H1 (cell line): ENCODE measurements at regions not wholly inside any gene's neighbourhood (a gene's known extent, or its start where the extent isn't known, plus 50 kb on each side); places are given as distances from the start of the nearest gene placed in this dataset.
"Not testable (repeated sequence)": the region's sequence is repeated elsewhere in the genome, so short reads cannot be mapped to it uniquely, and the experiment has no call there.

ENCODE experiments used
- BRCA1 ChIP-seq: IDR thresholded peaks from 2 replicates; pipeline ENCODE4 v1.6.1; 2012; ENCODE audit warnings: low read depth, low read length, improper control_type of control experiment
- CTCF ChIP-seq, 3 experiments: IDR thresholded peaks; 1 replicate in 2 of 3; 2 replicates in 1 of 3; pipeline versions ENCODE4 v1.5.1 to v1.6.1; 2011; ENCODE audit warnings: low read length in 3 of 3, mild to moderate bottlenecking in 3 of 3, inconsistent platforms in 2 of 3, low read depth in 1 of 3, moderate library complexity in 1 of 3; ENCODE audit not compliant: insufficient read depth in 1 of 3; ENCODE audit errors: control extremely low read depth in 1 of 3
- EGR1 ChIP-seq: IDR thresholded peaks from 2 replicates; pipeline ENCODE4 v1.6.1; 2011; ENCODE audit warnings: low read depth, low read length, borderline replicate concordance
- EZH2 ChIP-seq: fragments of 200-600 bp; sonication (generic); IDR thresholded peaks from 2 replicates; pipeline ENCODE4 v1.7.1; 2012; ENCODE audit warnings: low read depth, mild to moderate bottlenecking, moderate library complexity, low read length, inconsistent platforms; ENCODE audit not compliant: severe bottlenecking
- KDM5A ChIP-seq: fragments of 200-600 bp; IDR thresholded peaks from 2 replicates; pipeline ENCODE4 v1.7.1; 2012; ENCODE audit warnings: mild to moderate bottlenecking, low read length, inconsistent platforms, mixed read lengths
- MAX ChIP-seq: IDR thresholded peaks from 2 replicates; pipeline ENCODE4 v1.6.1; 2012; ENCODE audit warnings: inconsistent platforms
- TAF1 ChIP-seq: IDR thresholded peaks from 2 replicates; pipeline ENCODE4 v1.6.1; 2011; ENCODE audit warnings: mild to moderate bottlenecking, low read depth, low read length
- TEAD4 ChIP-seq: IDR thresholded peaks from 2 replicates; pipeline ENCODE4 v1.6.1; 2012; ENCODE audit warnings: low read depth, low read length, inconsistent platforms, mixed read lengths

GRCh38 chr13:81339666-81340065 lies 998.7 kb upstream of the SPRY2 start:
- not testable (repeated sequence) for TF ChIP-seq MAX; TEAD4; EZH2; BRCA1; CTCF (IDR thresholded peaks at IDR 0.05; ENCODE audit: control extremely low read depth in 1 of 3, insufficient read depth in 1 of 3, low read depth in 1 of 3, low read length in 3 of 3); TAF1; EGR1; KDM5A
